GM19372 (cell line): ENCODE measurements at regions not wholly inside any gene's neighbourhood (a gene's known extent, or its start where the extent isn't known, plus 50 kb on each side); places are given as distances from the start of the nearest gene placed in this dataset.

Source experiments
- ATAC-seq: cut with Tn5 transposase; IDR thresholded peaks from one replicate; pipeline ENCODE4 v1.9.1; 2021; ENCODE audit warnings: mild to moderate bottlenecking, low read depth, moderate library complexity; ENCODE audit not compliant: unreplicated experiment

GRCh38 chr12:87137220-87137619, 881.0 kb upstream of the MGAT4C start:
- ATAC-seq: no peak

GRCh38 chr12:87136330-87136976, 880.3 kb upstream of the MGAT4C start:
- ATAC-seq: no peak

- no peak for ATAC-seq
These were observed 871.1 kb upstream of the MGAT4C start for GRCh38 chr12:87127272-87127671.

GRCh38 chr12:87121896-87122295, 865.7 kb upstream of the MGAT4C start:
- ATAC-seq: no peak

- ATAC-seq: no peak
These were observed 864.2 kb upstream of the MGAT4C start for GRCh38 chr12:87120440-87120839.

- no peak for ATAC-seq
These were observed 863.5 kb upstream of the MGAT4C start for GRCh38 chr12:87119713-87120112.

GRCh38 chr12:87117526-87117925, 861.3 kb upstream of the MGAT4C start:
- no peak for ATAC-seq

- no peak for ATAC-seq
These were observed 860.6 kb upstream of the MGAT4C start for GRCh38 chr12:87116780-87117179.

GRCh38 chr12:87112571-87113345, 856.6 kb upstream of the MGAT4C start:
- no peak for ATAC-seq

- no peak for ATAC-seq
These were observed 851.6 kb upstream of the MGAT4C start for GRCh38 chr12:87107766-87108165.

GRCh38 chr12:87107270-87107669, 851.1 kb upstream of the MGAT4C start:
- ATAC-seq: no peak

GRCh38 chr12:87096082-87096585, 839.9 kb upstream of the MGAT4C start:
- ATAC-seq: no peak

- ATAC-seq: no peak
These were observed 838.2 kb upstream of the MGAT4C start for GRCh38 chr12:87094356-87094755.

GRCh38 chr12:87092421-87092820, 836.2 kb upstream of the MGAT4C start:
- ATAC-seq: no peak

- ATAC-seq: no peak
These were observed 830.1 kb upstream of the MGAT4C start for GRCh38 chr12:87086118-87086891.

GRCh38 chr12:87085286-87085685, 829.1 kb upstream of the MGAT4C start:
- no peak for ATAC-seq

GRCh38 chr12:87082756-87083155, 826.6 kb upstream of the MGAT4C start:
- ATAC-seq: no peak

- no peak for ATAC-seq
These were observed 818.6 kb upstream of the MGAT4C start for GRCh38 chr12:87074781-87075180.

GRCh38 chr12:87066326-87066725, 810.1 kb upstream of the MGAT4C start:
- no peak for ATAC-seq

- no peak for ATAC-seq
These were observed 803.0 kb upstream of the MGAT4C start for GRCh38 chr12:87059231-87059630.

GRCh38 chr12:87054226-87054625, 798.0 kb upstream of the MGAT4C start:
- ATAC-seq: no peak
